ENCODE measurements at regions not wholly inside any gene's neighbourhood (a gene's known extent, or its start where the extent isn't known, plus 50 kb on each side); places are given as distances from the start of the nearest gene placed in this dataset.

DNA sequence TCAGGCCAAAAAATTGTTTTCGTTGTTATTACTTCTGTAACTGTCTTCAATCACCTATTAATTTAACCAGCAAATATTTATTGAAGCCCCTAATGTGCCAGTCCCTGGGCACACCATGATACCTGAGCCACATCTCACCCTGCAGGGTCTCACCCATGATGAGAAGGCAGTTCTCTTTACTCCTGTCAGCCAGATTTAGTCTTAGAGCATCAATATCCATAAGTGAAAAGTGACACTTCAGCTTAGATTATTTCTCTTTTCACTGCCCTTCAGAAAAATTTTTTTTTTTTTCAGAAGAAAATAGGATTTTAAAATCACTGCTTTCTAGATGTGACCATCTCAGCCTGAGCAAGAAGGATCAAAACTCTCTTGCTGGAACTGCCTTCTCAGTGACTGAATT is 258.6 kb upstream of the NFE2L3 start:
- TF ChIP-seq POLR2AphosphoS5 (IDR thresholded peaks at IDR 0.05; ENCODE audit: insufficient read depth, low read depth, low read length), result no peak
- TF ChIP-seq, protein P1, sequence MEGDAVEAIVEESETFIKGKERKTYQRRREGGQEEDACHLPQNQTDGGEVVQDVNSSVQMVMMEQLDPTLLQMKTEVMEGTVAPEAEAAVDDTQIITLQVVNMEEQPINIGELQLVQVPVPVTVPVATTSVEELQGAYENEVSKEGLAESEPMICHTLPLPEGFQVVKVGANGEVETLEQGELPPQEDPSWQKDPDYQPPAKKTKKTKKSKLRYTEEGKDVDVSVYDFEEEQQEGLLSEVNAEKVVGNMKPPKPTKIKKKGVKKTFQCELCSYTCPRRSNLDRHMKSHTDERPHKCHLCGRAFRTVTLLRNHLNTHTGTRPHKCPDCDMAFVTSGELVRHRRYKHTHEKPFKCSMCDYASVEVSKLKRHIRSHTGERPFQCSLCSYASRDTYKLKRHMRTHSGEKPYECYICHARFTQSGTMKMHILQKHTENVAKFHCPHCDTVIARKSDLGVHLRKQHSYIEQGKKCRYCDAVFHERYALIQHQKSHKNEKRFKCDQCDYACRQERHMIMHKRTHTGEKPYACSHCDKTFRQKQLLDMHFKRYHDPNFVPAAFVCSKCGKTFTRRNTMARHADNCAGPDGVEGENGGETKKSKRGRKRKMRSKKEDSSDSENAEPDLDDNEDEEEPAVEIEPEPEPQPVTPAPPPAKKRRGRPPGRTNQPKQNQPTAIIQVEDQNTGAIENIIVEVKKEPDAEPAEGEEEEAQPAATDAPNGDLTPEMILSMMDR (IDR thresholded peaks at IDR 0.05; ENCODE audit: extremely low read depth in 1 of 2, insufficient read depth in 1 of 2, low read depth in 1 of 2, low read length in 2 of 2), result no peak
- no peak for TF ChIP-seq EZH2 (IDR thresholded peaks at IDR 0.05; ENCODE audit: borderline replicate concordance, low read depth, low read length, severe bottlenecking)
